HEK293 (cell line): ENCODE measurements at regions not wholly inside any gene's neighbourhood (a gene's known extent, or its start where the extent isn't known, plus 50 kb on each side); places are given as distances from the start of the nearest gene placed in this dataset.

ENCODE experiments used
- CTCF ChIA-PET: fragments of 350-600 bp; formaldehyde crosslinking; extraction: SDS; loops from one replicate; lab custom pipeline; 2021; ENCODE audit warnings: antibody characterized with exemption; lab: Yijun Ruan, JAX
- POLR2A ChIA-PET: fragments of 300-600 bp; formaldehyde crosslinking; extraction: SDS; loops from one replicate; lab custom pipeline; 2020; ENCODE audit warnings: antibody characterized with exemption, inconsistent platforms; lab: Yijun Ruan, JAX
- H3K27ac ChIP-seq: fragments of 200-500 bp; sonication (Bioruptor generic); 2 replicates; pipeline ENCODE4 v1.5.1; 2014; ENCODE audit warnings: low read depth, low read length, control low read depth, inconsistent platforms; ENCODE audit errors: extremely low read depth
- H3K36me3 ChIP-seq, 2 experiments: fragments of 200-500 bp in 1 of 2; sonication (Bioruptor generic) in 1 of 2; 1 replicate in 1 of 2; 2 replicates in 1 of 2; pipeline ENCODE4 v1.5.1; 2014 to 2017; ENCODE audit warnings: inconsistent platforms in 2 of 2, low read length in 2 of 2; ENCODE audit not compliant: control insufficient read depth in 2 of 2, insufficient read depth in 1 of 2
- H3K4me1 ChIP-seq: fragments of 200-500 bp; sonication (Bioruptor generic); 2 replicates; pipeline ENCODE4 v1.5.1; 2014; ENCODE audit warnings: mild to moderate bottlenecking, low read length, inconsistent platforms; ENCODE audit not compliant: control insufficient read depth, insufficient read depth
- H3K4me3 ChIP-seq: 2 replicates; pipeline ENCODE4 v1.5.1; 2011; ENCODE audit warnings: low read depth, mild to moderate bottlenecking, control low read depth, low read length, moderate library complexity
- H3K9me3 ChIP-seq: fragments of 200-500 bp; sonication (Bioruptor generic); 2 replicates; pipeline ENCODE4 v1.5.1; 2014; ENCODE audit warnings: low read depth, low read length, inconsistent platforms; ENCODE audit not compliant: control insufficient read depth, insufficient read depth
- GLIS1 ChIP-seq: fragments of 450-650 bp; formaldehyde crosslinking; IDR thresholded peaks from 2 replicates; pipeline ENCODE4 v1.5.1; 2016; ENCODE audit warnings: missing biosample characterization, missing genetic modification characterization
- KLF8 ChIP-seq: fragments of 450-650 bp; formaldehyde crosslinking; IDR thresholded peaks from 2 replicates; pipeline ENCODE4 v1.5.1; 2016; ENCODE audit warnings: missing biosample characterization, missing genetic modification characterization
- PRDM2 ChIP-seq: fragments of 450-650 bp; formaldehyde crosslinking; IDR thresholded peaks from 2 replicates; pipeline ENCODE4 v1.5.1; 2016; ENCODE audit warnings: missing biosample characterization, missing genetic modification characterization, borderline replicate concordance
- PRDM6 ChIP-seq: fragments of 450-650 bp; formaldehyde crosslinking; IDR thresholded peaks from 2 replicates; pipeline ENCODE4 v1.5.1; 2017; ENCODE audit warnings: missing biosample characterization, missing genetic modification characterization
- ZIC2 ChIP-seq: fragments of 450-650 bp; formaldehyde crosslinking; IDR thresholded peaks from 2 replicates; pipeline ENCODE4 v1.5.1; 2016; ENCODE audit warnings: missing biosample characterization, missing genetic modification characterization
- ZNF510 ChIP-seq: fragments of 450-650 bp; formaldehyde crosslinking; IDR thresholded peaks from 2 replicates; pipeline ENCODE4 v1.5.1; 2018; ENCODE audit warnings: mild to moderate bottlenecking, missing genetic modification characterization, missing biosample characterization; ENCODE audit not compliant: insufficient replicate concordance
- ZNF544 ChIP-seq: fragments of 450-650 bp; formaldehyde crosslinking; IDR thresholded peaks from 2 replicates; pipeline ENCODE4 v1.5.0; 2017; ENCODE audit warnings: missing biosample characterization, missing genetic modification characterization
- ZNF621 ChIP-seq: fragments of 450-650 bp; formaldehyde crosslinking; IDR thresholded peaks from 2 replicates; pipeline ENCODE4 v1.5.1; 2017; ENCODE audit warnings: missing biosample characterization, missing genetic modification characterization
- ZSCAN16 ChIP-seq: fragments of 450-650 bp; formaldehyde crosslinking; IDR thresholded peaks from 2 replicates; pipeline ENCODE4 v1.5.1; 2016; ENCODE audit warnings: missing biosample characterization, missing genetic modification characterization
- TF ChIP-seq, protein P1 (sequence below): fragments of 450-650 bp; formaldehyde crosslinking; conservative IDR thresholded peaks from 2 replicates; pipeline ENCODE4 v1.5.1; 2016; ENCODE audit warnings: low read depth, missing biosample characterization, missing genetic modification characterization
- TF ChIP-seq, protein P2 (sequence below): fragments of 450-650 bp; formaldehyde crosslinking; IDR thresholded peaks from 2 replicates; pipeline ENCODE4 v1.5.1; 2017; ENCODE audit warnings: missing biosample characterization, mild to moderate bottlenecking, missing genetic modification characterization, moderate library complexity
- TF ChIP-seq, protein P3 (sequence below): fragments of 450-650 bp; formaldehyde crosslinking; IDR thresholded peaks from 2 replicates; pipeline ENCODE4 v1.5.1; 2017; ENCODE audit warnings: missing biosample characterization, missing genetic modification characterization

DNA sequence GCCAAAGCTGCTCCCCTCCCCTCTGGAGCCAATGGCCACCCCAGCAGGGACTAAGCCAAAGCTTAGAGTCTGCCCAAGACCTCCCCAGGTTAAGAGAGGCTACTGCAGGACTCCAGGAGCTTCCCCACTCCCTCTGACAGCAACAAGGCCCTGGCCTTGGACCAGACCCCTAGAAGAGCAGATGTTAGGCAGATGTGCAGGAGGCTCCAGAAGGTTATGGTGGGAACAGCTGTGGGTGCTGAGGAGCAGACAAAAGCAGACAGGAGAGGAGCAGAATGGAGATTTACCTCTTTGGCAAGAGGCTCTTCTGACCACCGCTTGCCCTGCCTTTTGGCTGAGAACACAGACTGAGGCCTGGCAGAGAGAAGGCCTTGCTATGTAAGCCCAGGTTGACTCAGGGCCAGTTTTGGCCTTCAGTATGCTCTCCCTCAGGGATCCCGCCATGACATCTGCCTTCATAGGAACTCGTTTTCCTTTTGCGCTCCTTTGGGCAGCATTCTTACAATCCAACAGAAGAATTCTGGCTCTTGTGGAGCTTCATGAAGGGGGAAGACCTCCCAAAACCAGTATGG, 113.0 kb downstream of the RBFOX3 start:
- Histone ChIP-seq H3K4me3 (no peak overlapping the region), H3K4me1 (no peaks in the 10 kb centered on the region), H3K9me3 (no peaks in the 10 kb centered on the region), H3K36me3 (no peaks in the 10 kb centered on the region), H3K27ac (no peak overlapping the region)
- TF ChIP-seq, protein P1, sequence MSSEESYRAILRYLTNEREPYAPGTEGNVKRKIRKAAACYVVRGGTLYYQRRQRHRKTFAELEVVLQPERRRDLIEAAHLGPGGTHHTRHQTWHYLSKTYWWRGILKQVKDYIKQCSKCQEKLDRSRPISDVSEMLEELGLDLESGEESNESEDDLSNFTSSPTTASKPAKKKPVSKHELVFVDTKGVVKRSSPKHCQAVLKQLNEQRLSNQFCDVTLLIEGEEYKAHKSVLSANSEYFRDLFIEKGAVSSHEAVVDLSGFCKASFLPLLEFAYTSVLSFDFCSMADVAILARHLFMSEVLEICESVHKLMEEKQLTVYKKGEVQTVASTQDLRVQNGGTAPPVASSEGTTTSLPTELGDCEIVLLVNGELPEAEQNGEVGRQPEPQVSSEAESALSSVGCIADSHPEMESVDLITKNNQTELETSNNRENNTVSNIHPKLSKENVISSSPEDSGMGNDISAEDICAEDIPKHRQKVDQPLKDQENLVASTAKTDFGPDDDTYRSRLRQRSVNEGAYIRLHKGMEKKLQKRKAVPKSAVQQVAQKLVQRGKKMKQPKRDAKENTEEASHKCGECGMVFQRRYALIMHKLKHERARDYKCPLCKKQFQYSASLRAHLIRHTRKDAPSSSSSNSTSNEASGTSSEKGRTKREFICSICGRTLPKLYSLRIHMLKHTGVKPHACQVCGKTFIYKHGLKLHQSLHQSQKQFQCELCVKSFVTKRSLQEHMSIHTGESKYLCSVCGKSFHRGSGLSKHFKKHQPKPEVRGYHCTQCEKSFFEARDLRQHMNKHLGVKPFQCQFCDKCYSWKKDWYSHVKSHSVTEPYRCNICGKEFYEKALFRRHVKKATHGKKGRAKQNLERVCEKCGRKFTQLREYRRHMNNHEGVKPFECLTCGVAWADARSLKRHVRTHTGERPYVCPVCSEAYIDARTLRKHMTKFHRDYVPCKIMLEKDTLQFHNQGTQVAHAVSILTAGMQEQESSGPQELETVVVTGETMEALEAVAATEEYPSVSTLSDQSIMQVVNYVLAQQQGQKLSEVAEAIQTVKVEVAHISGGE (tag by site-specific recombination): no peak
- no peak for TF ChIP-seq PRDM2 (tag by site-specific recombination)
- TF ChIP-seq ZNF510 (tag by site-specific recombination): no peak
- TF ChIP-seq ZIC2: no peak
- no peak for TF ChIP-seq ZSCAN16
- TF ChIP-seq PRDM6: no peak
- no peak for TF ChIP-seq ZNF621 (tag by site-specific recombination)
- TF ChIP-seq KLF8 (tag by site-specific recombination): no peak
- CTCF ChIA-PET: no interaction called here
- POLR2A ChIA-PET: no interaction called here

- ChIA-PET POLR2A (no interaction called here), CTCF (interaction anchor here (1.3 kb wide), 1 partner anchor 46 kb away, joined by 4 read pairs; no protein-coding TSS in a partner anchor)
- H3K36me3 ChIP-seq: no peaks in the 10 kb centered on the region
- TF ChIP-seq ZNF544: no peak
- TF ChIP-seq, protein P2, sequence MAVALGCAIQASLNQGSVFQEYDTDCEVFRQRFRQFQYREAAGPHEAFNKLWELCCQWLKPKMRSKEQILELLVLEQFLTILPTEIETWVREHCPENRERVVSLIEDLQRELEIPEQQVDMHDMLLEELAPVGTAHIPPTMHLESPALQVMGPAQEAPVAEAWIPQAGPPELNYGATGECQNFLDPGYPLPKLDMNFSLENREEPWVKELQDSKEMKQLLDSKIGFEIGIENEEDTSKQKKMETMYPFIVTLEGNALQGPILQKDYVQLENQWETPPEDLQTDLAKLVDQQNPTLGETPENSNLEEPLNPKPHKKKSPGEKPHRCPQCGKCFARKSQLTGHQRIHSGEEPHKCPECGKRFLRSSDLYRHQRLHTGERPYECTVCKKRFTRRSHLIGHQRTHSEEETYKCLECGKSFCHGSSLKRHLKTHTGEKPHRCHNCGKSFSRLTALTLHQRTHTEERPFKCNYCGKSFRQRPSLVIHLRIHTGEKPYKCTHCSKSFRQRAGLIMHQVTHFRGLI (tag by site-specific recombination): peak; percentile 75
- TF ChIP-seq, protein P3, sequence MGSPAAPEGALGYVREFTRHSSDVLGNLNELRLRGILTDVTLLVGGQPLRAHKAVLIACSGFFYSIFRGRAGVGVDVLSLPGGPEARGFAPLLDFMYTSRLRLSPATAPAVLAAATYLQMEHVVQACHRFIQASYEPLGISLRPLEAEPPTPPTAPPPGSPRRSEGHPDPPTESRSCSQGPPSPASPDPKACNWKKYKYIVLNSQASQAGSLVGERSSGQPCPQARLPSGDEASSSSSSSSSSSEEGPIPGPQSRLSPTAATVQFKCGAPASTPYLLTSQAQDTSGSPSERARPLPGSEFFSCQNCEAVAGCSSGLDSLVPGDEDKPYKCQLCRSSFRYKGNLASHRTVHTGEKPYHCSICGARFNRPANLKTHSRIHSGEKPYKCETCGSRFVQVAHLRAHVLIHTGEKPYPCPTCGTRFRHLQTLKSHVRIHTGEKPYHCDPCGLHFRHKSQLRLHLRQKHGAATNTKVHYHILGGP (tag by site-specific recombination): no peak
- peak; percentile 77 for TF ChIP-seq GLIS1 (tag by site-specific recombination)
- no peaks in the 10 kb centered on the region for H3K9me3 ChIP-seq
- H3K4me1 ChIP-seq: no peaks in the 10 kb centered on the region
- no peak overlapping the region for H3K27ac ChIP-seq
- no peak overlapping the region for H3K4me3 ChIP-seq
Observed at GRCh38 chr17:79496422-79497005, 114.3 kb downstream of the RBFOX3 start.
